NCI-H2196 (cell line): ENCODE measurements at regions not wholly inside any gene's neighbourhood (a gene's known extent, or its start where the extent isn't known, plus 50 kb on each side); places are given as distances from the start of the nearest gene placed in this dataset.

Experiments used
- DNase-seq: peaks from one replicate; lab custom pipeline; 2025; ENCODE audit not compliant: unreplicated experiment; lab: John Stamatoyannopoulos, UW

DNA sequence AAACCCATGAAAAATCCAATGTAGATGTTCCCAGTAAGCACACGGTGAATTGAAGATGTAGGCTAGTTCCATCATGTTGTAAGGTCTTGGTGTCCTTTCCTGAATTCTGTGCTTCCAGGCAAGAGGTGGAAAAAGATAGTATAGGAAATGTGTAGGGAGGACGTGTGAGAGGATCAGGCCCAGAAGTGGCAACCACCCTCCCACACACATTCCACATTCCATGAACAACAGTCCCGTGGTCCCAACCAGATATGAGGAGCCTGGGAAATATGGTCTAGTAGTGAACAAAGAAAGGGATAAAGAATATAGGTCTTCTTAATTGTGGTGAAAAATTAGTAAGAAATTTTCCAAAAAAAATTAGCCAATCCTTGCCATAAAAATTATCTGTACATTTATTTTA lies 1254.2 kb upstream of the SLC10A2 start:
- DNase-seq, result no peak

DNA sequence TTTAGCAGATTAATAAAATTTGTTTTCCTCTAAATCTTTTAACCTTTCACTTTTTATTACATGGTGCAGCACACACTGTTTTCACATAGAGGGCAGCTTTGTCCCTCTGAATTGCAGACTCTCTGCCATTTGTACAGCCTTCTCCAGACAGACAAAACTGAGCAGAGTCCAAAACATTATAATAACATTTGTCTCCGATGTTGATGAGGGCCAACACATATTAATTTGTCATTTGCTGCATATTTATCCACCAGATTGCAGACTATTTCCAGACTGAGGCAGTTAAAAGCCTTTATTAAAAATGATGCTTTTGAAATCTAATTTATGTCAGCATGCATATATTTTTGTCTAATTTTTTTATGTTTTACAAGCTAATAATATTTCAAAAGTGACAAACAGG lies 1251.9 kb upstream of the SLC10A2 start:
- DNase-seq, result no peak

DNA sequence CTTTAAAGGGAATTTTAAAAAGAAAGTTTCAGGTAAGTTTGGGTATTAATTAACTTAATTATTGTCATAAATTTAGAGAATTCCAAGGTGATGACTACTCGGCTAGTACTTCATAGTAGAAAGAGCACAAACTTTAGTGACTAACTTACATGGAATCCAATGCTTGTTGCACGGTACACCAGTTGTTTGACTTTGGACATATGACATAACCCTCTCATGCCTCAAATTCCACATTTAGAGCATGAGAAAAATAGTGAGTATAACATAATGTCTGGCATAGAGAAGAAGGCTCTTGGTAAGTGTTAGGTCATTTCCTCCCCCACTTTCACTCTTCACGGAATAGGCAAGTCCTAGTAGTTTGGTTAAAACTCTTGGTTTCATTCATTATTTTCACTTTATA lies 1249.4 kb upstream of the SLC10A2 start:
- no peak for DNase-seq

DNA sequence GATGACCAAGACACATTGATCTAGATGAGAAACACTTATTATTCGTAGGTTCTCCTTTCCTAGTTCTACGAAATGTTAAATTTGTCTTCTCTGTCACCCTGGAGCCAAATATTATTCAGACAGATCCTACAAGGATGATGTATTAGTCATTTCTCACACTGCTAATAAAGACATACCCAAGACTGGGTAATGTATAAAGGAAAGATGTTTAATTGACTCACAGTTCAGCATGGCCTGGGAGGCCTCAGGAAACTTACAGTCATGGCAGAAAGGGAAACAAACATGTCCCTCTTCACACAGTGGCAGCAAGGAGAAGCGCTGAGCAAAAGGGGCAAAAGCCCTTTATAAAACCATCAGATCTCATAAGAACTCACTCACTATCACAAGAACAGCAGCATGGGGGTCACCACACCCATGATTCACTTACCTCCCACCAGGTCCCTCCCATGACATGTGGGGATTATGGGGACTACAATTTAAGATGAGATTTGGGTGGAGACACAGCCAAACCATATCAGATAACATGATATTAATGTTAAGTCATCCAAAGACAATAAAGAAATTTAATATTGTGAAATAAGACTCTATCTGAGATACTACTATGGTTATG lies 1248.8 kb upstream of the SLC10A2 start:
- no peak for DNase-seq

DNA sequence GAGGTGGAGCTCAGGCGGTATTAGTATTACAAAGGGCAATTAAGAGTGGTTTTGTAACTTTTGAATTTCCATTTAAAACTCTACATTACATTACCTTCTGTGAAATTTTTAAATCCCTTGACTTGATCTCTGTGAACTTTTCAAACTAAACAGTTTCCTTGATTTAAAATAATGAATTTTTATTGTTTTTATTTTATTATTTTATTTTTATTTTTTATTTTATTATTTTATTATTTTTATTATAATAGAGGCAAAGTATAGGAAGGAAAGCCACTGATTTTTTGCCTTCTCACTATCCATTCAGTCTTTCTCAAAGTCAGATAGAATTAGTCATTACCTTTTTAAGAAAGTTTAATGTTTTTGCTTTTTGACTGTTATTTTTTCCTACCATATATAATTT lies 1248.1 kb upstream of the SLC10A2 start:
- no peak for DNase-seq

DNA sequence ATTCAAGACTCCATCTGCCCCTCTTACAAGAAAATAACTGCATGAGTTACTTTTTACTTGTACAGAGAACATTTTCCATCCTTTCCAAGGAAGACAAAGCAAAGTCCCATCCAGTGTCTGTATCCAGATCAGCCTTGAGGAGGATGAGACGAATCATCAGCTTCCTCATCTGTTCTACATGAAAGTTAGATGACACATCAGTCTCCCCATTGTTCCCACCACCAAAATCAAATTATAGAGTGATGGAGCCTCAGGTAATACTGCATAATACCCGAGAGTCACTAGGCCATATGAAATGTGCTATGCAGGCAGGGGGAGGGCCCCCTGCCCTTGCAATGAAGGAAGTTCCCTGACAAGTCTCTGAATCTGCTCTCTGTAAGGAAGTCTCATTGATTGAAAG lies 1244.6 kb upstream of the SLC10A2 start:
- DNase-seq, result no peak

DNA sequence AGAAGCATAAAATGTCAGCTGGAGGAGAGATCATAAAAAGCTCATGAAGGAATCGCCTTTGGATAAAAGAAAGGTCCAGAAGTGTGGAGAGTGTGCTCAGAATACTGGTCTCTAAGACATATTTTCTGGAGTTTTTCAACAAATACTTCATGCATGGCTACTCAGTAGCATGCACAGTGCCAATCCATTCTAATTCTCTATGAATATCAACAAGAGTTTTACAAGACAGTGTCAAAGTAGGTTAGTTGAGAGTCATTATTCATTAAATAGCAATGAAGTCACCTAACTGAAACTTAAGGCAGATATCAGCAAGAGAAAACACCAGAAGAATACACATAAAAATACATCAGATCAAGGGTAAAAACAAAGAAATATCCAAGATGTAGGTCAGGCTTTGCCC lies 1243.2 kb upstream of the SLC10A2 start:
- no peak for DNase-seq

DNA sequence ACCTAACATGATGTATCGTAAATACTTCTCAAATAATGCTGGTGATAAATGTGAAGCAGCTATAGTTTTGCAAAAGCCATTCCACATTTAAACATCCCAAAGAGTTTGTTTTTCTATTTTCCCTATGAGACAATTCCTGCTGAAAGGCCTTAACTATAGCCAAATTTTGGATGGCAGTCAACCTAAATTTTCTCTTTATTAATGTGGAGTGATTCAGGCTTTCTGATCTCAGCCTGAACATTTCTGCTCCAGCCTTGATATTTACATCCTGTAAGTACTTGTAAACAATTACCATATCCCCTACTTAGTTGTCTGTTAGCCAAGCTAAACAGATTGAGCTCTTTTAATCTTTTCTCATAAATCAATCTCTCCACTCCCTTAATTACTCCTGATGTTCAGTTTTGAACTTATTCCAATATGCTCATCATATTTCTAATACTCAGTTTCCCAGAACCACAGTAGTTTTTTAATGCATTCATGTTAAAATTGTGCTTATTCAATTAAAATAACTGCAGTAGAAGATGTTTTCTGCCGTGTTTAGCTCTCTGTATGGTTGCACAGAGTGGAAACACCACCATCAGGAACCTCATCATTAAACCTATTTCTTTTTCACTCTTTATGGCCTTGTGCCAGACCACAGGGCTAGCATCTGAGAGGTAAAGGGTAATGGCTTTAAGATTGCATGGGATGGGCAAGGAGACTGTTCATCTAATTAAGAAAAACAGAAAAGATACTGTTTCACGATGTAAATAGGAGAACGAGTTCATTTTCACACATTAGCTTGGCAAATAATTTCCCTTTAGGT lies 1235.2 kb upstream of the SLC10A2 start:
- DNase-seq, result no peak

DNA sequence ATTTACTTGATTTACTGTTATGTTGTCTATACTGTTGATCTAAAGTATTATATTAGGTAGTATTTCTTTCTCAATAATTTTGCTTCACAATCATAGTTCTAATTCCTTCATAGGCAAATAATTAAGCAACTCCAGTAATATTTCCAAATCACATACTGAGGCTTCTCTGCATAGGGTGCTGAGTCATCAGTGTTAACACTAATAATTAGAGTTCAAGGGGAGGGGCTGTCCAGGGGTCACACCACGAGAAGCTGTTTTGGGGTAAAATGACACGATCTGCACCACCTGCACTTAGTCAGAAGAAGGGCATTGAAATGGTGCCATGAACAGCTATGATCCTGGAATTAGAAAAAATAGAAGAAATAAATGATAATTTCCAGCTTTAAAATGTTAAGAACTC lies 1230.9 kb upstream of the SLC10A2 start:
- no peak for DNase-seq

DNA sequence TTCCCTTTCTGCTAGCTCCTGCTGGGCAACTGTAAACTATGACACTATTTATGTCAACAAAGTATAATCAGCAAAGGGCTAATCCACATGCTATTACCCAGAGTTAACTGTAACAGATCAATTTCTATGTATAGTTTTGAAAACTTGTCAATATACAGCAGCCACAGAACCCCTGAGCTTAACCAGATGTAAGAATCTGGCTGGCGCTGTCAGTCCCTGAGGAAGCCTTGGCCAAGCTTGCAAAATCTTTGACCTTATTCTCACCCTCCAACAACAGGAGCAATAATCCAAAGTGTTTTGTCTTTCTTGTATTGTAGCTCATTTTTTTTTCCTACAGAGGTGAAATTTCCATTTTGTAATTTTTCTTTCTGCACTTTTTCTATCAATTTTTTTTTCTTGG lies 1230.1 kb upstream of the SLC10A2 start:
- DNase-seq, result no peak

DNA sequence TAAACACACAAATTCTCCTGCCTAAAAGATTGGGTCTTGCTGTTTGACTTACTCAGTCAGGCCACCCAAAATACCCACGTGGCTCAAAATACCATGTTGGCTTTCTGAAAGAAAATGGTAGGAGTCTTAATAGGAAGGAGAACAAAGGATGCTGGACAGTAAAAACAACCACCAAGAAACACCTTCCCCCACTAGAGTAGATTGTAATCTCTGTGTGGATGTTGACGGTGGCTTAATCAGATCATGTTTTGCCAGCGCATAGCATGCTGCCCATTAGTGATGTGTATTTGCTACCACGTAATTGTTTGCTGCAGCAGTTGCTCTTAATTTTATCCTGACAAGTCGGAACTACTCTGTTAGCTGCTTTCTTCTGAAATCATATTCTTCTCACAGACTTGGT lies 1229.3 kb upstream of the SLC10A2 start:
- DNase-seq, result no peak

DNA sequence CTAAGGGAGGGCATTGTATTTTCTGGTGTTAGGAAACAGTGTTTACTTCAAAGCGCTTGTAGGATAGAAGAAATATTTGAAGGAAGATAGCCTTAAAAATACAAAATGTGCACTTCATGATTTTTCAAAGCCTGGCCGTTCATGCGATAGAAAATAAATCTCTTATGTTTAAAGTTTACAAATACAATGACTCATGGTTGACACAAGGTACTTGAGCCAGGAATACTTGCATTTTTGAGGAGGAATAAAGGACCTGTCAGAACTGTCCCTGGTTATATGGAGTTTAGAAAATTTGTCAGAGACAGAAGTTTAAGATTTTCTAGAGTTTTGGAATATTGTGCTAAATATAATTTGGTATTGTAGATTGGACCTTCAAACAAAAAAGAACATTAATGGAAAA lies 1223.2 kb upstream of the SLC10A2 start:
- no peak for DNase-seq

DNA sequence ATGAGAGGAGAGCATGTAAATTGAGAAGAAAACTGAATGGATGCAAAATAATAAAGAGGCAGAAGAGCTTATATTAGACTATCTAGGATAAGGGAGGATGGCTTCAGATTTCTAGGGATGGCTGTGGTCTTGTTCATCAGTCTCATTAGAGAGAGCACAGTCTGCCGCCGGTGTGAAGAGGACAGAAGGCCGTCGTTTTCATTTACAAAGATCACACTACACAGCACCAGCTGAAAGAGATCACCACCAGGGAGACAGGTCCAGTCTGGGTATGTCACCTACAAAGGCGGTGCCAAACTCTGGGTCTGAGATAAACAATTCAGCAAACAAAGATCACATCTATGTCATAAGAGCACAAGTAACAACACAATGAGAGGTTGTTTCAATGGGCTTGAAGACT lies 1222.3 kb upstream of the SLC10A2 start:
- DNase-seq, result no peak

DNA sequence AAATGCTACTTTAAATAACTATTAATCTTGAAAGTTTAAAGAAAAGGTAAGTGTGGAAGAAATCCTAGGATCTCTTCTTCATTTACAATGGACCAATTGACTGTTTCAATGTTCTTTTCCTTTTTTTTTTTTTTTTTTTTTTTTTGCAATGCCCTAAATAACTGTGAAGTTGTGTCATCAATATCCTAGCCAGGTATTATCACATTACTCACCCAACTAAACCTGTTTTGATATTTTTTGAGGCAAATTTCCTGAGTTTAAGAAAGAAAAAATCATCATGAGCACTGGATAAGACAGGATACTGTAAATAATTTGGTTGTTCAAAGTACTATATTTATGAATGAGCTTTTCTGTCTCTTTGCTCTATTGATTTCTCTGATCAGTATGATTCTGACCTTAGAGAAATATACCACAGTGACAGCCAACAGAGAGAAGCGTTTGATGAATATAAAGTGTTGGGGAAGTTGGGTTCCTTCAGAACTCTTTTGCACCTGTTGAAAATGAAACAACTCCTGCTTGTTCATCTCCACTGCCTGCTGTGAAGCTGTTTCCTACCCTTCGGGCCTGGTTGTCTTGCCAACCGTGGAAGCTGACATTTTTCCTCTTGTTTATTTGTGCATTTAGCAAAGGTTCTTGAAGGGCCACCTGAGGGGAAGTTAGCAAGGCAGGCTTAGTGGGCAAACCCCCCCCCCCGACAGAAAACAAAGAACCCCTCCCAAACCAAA lies 1220.5 kb upstream of the SLC10A2 start:
- no peak for DNase-seq

DNA sequence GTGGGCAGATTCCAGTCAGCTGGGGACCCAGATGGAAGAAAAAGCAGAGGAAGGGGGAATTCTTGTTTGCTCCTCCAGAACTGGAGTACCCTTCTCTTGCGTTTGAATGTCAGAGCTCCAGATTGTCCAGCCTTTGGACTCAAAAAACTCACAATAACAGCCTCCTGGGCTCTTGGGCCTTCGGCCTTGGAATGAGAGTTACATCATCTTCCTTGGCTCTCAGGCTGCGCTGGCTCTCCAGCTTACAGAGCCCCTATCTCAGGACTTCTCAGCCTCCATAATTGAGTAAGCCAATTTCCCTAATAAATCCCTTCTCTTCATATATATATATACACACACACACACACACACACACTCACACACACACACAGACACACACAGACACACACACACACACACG lies 1215.7 kb upstream of the SLC10A2 start:
- no peak for DNase-seq

DNA sequence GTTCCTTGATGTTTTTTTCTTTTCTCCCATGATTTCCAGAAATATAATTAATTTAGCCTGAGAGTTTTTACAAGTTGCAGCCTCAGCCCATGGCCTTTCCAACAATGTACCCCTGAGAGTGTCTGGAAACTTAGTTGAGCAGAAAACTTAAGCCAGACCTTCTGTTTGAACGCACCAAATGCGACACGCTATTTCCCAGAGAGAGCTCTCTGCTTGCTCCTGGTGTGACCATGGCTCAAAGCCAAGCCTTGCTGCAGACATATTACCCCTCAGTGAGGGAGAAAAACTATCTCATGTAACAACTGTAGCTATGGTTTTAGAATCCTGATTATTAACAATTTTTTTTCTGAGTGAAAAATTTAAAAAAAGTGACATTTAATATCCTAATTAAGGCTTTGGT lies 1204.5 kb upstream of the SLC10A2 start:
- no peak for DNase-seq

DNA sequence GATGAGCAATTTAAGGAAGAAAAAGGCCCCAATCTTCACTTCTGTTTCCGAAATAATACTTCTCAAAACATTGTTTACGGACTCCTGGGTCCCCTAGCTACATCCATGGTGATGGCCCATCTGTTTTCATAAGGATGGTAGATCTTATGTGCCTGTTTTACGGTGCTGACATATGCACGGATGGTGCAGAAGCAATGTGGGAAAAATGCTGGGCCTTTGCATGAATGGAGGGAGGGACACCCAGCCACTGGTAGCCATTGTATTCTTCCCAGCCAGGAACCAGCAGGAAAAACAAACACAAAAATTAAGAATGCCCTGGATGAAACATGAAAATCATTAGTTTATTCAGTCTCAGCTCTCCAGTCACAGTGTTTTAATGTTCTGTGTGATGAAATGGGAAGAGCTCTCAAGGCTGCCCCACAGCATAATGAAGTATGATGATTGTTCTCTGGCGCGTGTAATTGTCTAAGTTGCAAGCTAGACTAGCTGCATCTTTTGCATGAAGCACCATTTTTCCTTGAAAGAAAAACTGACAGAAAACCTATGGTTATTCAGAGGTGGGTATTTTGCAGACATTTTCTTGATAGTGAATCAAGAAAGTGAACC lies 1201.1 kb upstream of the SLC10A2 start:
- DNase-seq, result no peak

DNA sequence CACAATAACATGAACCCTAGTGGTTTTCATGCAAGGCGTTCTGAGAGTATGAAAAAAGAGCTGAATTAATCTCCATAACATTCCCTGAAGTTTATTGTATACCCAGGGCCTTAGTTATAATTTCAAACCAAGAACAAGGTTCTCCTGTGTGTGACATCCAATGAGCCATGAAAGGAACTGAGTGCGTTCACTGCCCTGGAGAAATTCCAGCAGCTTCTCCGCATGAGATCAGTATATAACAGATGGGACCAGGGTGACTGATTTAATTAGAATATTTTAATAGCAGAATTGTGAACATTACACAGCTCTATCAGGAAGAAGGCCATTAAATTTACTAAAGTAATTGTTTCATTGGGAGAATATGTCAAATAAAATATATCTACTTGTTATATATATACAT lies 1190.5 kb upstream of the SLC10A2 start:
- DNase-seq, result no peak

DNA sequence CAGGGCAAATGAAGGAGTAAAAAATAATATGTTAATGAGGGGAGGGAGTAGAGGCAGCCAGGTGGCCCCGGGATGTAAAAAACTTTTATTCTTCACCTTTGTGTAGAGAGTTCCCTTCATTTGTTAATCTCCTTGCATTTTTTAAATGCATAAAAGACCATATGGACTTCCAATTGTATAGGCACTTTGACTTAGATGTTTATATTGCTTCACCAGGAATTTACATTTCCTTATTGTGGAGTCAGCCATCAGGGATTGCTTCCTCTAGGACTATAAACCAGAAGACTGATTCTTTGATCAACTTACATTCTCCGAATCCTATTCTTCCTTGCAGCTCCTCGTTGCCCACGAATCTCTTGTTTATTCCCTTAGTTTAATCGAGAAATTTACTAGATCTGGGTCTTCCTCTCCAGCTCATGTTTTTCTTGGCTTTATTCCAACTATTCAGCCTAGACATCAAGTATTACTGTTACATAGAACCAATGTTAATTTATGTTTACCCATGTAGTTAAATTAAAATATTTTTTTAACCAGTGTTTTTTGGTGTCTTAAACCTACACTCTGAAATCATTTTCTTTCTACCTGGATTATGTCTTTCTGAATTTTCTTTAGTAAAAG lies 1187.0 kb upstream of the SLC10A2 start:
- DNase-seq, result no peak

DNA sequence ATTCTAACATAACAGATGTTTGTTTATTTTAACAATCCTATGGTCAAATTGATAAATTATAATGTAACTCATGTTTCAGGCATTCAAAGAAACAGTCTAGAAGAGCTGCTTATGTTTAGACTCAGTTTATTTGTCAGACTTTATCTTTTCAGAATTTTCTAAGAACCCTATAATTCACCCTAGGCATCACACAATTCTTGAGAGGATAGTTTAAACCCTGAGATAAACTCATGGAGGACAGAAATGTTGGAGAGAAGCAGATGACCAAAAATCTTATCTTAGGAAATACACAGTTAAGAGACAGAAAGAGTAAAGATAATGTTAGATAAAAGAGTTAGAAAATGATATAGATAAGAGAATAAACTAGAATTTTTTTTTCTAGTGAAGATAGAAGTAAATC lies 1185.7 kb upstream of the SLC10A2 start:
- no peak for DNase-seq

DNA sequence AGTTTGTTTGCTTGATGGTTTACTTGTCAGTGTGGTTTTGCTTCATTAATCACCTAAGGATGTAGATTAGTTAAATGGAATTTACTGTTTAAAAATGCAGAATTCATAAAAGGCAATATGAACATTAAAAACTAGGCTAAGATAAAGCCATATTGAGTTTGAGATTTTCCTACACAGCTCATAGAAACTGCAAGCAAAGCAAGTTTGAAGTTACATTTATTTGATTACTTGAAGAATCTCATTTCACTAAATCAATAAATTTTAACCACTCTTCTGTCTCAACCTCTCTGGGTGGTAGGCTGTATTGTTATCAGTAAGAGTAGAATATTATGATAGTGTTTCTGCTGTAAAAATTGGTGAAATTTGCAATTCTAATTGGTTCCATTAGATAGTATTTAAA lies 1180.7 kb upstream of the SLC10A2 start:
- no peak for DNase-seq
